VCaP (cell line): ENCODE measurements at regions not wholly inside any gene's neighbourhood (a gene's known extent, or its start where the extent isn't known, plus 50 kb on each side); places are given as distances from the start of the nearest gene placed in this dataset.
"Not testable (repeated sequence)": the region's sequence is repeated elsewhere in the genome, so short reads cannot be mapped to it uniquely, and the experiment has no call there.

ENCODE experiments used
- H3K27ac ChIP-seq: fragments of 450-650 bp; 2 replicates; pipeline ENCODE4 v1.5.1; 2017
- CTCF ChIP-seq: fragments of 450-650 bp; conservative IDR thresholded peaks from 2 replicates; pipeline ENCODE4 v1.5.1; 2017; ENCODE audit warnings: mild to moderate bottlenecking, moderate library complexity

- TF ChIP-seq CTCF, result no peak
- H3K27ac ChIP-seq, result no peak overlapping the region
Measured at GRCh38 chr9:25117791-25118190, 560.5 kb downstream of the TUSC1 start.

DNA sequence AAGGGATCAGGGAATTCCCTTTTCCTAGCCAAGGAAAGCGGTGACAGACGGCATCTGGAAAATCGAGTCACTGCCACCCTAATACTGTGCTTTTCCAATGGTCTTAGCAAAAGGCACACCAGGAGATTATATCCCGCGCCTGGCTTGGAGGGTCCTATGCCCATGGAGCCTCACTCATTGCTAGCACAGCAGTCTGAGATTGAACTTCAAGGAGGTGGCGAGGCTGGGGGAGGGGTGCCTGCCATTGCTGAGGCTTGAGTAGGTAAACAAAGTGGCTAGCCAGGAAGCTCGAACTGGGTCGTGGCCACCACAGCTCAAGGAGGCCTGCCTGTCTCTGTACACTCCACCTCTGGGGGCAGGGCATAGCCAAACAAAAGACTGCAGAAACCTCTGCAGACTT, 556.5 kb upstream of the IZUMO3 start:
- not testable (repeated sequence) for H3K27ac ChIP-seq

DNA sequence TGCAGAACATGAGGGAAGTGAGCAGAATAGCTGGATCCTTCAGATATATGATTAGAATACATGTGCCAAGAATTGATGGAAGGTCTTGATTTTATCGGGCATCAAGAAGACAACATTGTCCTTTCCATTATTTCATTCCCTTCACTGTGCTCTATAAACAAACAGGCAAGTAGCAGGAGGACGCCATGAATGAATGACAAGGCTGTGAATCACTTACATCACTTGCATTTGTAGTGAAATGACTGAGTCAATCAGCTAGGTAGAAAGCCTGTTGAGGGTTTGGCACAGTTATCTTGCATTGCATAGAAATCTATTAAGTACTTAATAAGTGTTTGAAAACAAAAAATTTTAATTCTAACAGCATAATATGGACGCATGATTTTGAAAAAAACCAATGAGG, 548.8 kb upstream of the IZUMO3 start:
- H3K27ac ChIP-seq, result no peak overlapping the region
- no peak for TF ChIP-seq CTCF

GRCh38 chr9:25078202-25078601, 532.5 kb upstream of the IZUMO3 start:
- H3K27ac ChIP-seq, result no peak overlapping the region
- no peak for TF ChIP-seq CTCF

GRCh38 chr9:25048098-25048724, 502.5 kb upstream of the IZUMO3 start:
- H3K27ac ChIP-seq, result no peak overlapping the region
- no peak for TF ChIP-seq CTCF

GRCh38 chr9:25045469-25045868, 499.8 kb upstream of the IZUMO3 start:
- not testable (repeated sequence) for H3K27ac ChIP-seq

DNA sequence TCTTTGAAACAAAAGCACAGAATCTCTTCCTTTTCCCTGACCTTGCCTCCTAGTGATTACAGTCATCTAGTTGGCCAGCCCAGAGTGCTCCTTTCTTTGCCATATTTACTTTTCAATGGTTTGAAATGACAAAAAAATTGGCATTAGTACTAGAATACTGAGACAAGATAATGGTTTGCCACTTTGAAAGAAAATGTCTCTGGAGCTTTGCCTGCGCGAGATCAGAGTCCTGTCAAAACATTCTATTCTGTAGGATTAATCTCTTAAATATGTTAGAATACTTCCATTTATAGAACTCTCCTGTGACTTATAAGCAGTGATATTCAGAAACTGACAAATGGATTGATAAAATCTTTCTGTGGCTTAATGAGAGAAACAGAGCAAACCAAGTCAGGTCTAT, 484.0 kb upstream of the IZUMO3 start:
- no peak for TF ChIP-seq CTCF
- no peak overlapping the region for H3K27ac ChIP-seq

GRCh38 chr9:25025686-25026085, 480.0 kb upstream of the IZUMO3 start:
- TF ChIP-seq CTCF, result no peak
- no peak overlapping the region for H3K27ac ChIP-seq

DNA sequence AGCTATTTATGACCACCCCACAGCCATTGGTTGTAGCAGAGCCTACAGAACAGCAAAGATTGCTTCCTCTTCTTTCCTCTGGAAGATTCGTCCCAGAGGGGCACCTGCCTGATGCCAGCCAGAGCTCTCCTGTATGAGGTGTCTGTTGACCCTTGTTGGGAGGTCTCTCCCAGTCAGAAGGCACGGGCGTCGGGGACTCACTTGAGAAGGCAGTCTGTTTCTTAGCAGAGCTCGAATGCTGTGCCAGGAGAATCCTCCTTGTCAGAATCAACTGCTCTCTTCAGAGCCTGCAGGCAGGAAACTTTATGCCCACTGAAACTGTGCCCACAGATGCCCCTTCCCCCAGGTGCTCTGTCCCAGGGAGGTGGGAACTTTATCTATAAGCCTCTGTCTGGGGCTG, 479.5 kb upstream of the IZUMO3 start:
- no peak for TF ChIP-seq CTCF
- H3K27ac ChIP-seq, result no peak overlapping the region
